22Rv1 (cell line): ENCODE measurements at regions not wholly inside any gene's neighbourhood (a gene's known extent, or its start where the extent isn't known, plus 50 kb on each side); places are given as distances from the start of the nearest gene placed in this dataset.

Experiments used
- H3K27ac ChIP-seq: fragments of 450-650 bp; 2 replicates; pipeline ENCODE4 v1.5.1; 2017
- CTCF ChIP-seq: fragments of 450-650 bp; IDR thresholded peaks from 2 replicates; pipeline ENCODE4 v1.5.1; 2017; ENCODE audit warnings: mild to moderate bottlenecking
- ZFX ChIP-seq: fragments of 450-650 bp; IDR thresholded peaks from 2 replicates; pipeline ENCODE4 v1.6.1; 2017; ENCODE audit warnings: antibody characterized with exemption, borderline replicate concordance

- no peak for TF ChIP-seq ZFX
- no peak for TF ChIP-seq CTCF
- no peak overlapping the region for H3K27ac ChIP-seq
Measured at GRCh38 chr3:43197181-43197580, 89.2 kb upstream of the SNRK start.

DNA sequence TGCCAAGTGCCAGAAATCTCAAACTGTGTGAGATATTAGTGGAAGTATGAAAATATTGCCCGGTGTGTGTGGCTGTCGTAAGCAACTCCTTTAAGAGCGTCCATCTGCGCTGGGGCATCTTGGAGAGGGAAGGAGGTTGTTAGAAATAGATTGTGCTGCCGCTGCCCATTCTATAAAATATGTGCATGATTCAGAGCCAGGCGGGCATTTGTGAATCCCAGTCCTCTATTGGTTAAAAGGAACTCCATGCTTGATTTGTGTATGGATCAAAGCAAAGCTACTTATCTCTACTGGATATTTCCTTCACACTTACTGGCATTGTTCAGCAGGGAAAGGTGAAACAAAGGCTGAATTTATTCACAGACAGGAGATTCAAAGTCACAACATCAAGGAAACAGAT lies 89.6 kb upstream of the SNRK start:
- H3K27ac ChIP-seq = no peak overlapping the region
- no peak for TF ChIP-seq ZFX

DNA sequence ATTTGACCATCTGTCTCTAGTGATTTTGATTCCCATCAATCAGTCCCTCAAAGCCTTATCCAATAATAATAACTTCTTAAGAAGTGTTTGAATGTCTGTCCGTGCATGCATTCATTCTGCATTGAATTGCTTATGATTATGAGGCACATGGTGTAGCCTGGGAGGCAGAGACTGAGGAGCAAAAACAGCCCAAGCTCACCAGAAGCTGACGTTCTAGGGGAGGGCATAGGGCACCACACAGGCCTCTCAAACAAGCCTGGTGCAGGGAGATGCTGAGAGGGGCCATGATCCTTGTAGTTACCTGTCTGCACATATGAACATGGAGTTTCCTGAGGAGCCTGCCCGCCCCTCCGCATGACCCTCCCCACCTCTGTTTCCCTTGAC lies 89.2 kb upstream of the POMGNT2 start:
- TF ChIP-seq CTCF (no peak), ZFX (no peak)
- H3K27ac ChIP-seq = no peak overlapping the region

DNA sequence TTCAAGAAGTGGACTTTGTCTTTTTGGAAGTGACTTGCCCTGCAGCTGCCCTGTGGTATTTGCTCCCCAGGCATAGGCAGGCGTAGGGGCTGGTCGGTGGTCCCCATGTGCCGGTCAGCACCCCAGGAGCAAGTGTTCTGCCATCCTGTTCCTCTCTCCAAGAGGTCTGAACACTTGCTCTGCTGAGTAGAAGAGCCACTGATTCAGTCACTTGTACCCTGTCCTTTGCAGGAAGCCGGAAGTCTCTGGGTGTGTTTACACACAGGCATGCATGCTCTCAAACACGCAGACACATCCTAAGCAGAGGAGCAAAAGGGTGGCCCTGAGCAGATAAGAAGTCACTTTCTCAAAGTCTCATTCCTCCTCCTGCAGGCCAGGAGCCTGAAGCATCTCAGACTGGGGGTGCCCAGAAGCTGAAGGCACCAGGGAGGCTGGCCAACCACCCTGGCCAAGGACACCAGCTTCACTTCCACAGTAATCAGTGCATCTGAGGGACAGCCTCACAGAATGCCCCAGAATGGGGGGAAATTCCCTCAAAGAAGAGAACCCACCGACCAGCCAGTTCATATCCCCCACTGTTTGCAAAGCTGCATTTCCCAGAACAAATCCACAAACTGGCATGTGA lies 88.7 kb upstream of the POMGNT2 start:
- TF ChIP-seq ZFX = no peak
- no peak for TF ChIP-seq CTCF
- no peak overlapping the region for H3K27ac ChIP-seq

- no peak for TF ChIP-seq ZFX
- no peak for TF ChIP-seq CTCF
- no peak overlapping the region for H3K27ac ChIP-seq
Measured at GRCh38 chr3:43194069-43194468, 88.2 kb upstream of the POMGNT2 start.

DNA sequence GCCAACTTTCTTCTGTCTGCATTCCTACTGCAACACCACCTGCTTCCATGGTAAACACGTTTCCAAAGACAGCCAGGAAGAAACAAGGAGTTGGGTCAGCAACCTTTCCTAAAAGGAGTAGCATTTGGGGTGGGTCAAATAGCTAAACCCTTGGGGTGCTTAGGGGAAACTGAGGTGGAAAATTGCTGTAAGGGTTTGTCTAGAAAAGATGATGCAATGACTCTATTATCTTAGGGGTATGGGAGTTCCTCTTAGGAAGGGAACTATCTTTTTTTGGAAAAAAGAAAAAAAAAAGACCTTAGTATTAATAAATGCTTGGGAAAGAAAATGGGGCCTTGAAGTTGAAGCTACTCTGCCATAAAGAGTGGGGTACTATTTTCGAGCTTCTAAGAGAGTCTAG lies 86.1 kb upstream of the POMGNT2 start:
- no peak overlapping the region for H3K27ac ChIP-seq
- TF ChIP-seq ZFX (no peak), CTCF (no peak)

- no peak overlapping the region for H3K27ac ChIP-seq
- TF ChIP-seq ZFX (no peak), CTCF (no peak)
Measured at GRCh38 chr3:43191116-43191515, 85.2 kb upstream of the POMGNT2 start.

GRCh38 chr3:43190670-43191069 lies 84.8 kb upstream of the POMGNT2 start:
- H3K27ac ChIP-seq = no peak overlapping the region
- TF ChIP-seq CTCF (no peak), ZFX (no peak)
